ENCODE measurements at regions not wholly inside any gene's neighbourhood (a gene's known extent, or its start where the extent isn't known, plus 50 kb on each side); places are given as distances from the start of the nearest gene placed in this dataset.

DNA sequence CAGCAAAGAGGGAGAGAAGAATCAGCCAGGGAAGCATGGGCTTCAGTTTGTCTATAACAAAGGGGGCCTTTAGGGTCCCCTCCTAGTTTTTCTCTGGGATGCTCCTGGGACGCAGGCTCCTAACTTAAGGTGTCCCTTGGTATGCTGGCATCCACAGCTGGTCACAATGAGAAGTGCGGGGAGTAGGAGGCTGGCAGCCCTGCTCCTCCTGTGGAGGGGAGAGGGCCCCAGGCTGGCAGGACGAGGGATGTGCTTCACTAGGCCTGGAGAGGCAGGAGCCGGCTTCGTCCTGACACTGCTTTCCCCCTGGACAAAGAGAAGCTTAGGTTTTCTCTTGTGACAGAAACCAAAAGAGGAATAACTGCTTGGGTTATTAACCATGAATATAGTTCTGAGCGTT, 67.6 kb downstream of the NENF start:
- no peaks in the 10 kb centered on the region for H3K9me3 ChIP-seq
- ATAC-seq (peak in 1 of 2 experiments; percentile 39; a peak in 2 of 6 replicates), DNase-seq (ENCODE audit: low read depth in 1 of 2, low spot score in 1 of 2) (no peak), FAIRE-seq (no peak)
- no peak overlapping the region for H3K27ac ChIP-seq
- CTCF ChIA-PET, result interaction anchor here (1.9 kb wide), 1 partner anchor 23 kb away, joined by 5 read pairs; no protein-coding TSS in a partner anchor
- H3K4me1 ChIP-seq, result peaks cover 8% of the 10 kb centered on the region; the same call in 1 of the 3 replicates
- 90% methylated on average over 6 of the region's 6 CpGs for WGBS (ENCODE audit: missing lambda C conversion rate)
- POLR2A ChIA-PET, result no interaction called here
- no peak overlapping the region for H3K4me3 ChIP-seq
- no peak overlapping the region for H3K4me2 ChIP-seq
- no peak for TF ChIP-seq EHF (CRISPR knock-in tag; IDR thresholded peaks at IDR 0.05)
- TF ChIP-seq POLR2AphosphoS2 (conservative IDR thresholded peaks at IDR 0.05; ENCODE audit: low read length), result no peak
- no peak for TF ChIP-seq SREBF2 (IDR thresholded peaks at IDR 0.05)
- no peak for TF ChIP-seq FOSB (CRISPR knock-in tag; IDR thresholded peaks at IDR 0.05)
- no peak for TF ChIP-seq ZFP36 (IDR thresholded peaks at IDR 0.05; ENCODE audit: borderline replicate concordance, partially characterized antibody)
- TF ChIP-seq GATA3 (IDR thresholded peaks at IDR 0.05; ENCODE audit: borderline replicate concordance), result no peak
- no peak for TF ChIP-seq HOXB13 (CRISPR knock-in tag; IDR thresholded peaks at IDR 0.05; ENCODE audit: low read depth)
- TF ChIP-seq, protein P1, sequence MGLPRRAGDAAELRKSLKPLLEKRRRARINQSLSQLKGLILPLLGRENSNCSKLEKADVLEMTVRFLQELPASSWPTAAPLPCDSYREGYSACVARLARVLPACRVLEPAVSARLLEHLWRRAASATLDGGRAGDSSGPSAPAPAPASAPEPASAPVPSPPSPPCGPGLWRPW (IDR thresholded peaks at IDR 0.05), result no peak
- no peak for TF ChIP-seq PHF8 (IDR thresholded peaks at IDR 0.05; ENCODE audit: borderline replicate concordance, low read depth)
- no peak for TF ChIP-seq KDM5A (IDR thresholded peaks at IDR 0.05)
- no peak for TF ChIP-seq TFCP2L1 (CRISPR knock-in tag; IDR thresholded peaks at IDR 0.05)

DNA sequence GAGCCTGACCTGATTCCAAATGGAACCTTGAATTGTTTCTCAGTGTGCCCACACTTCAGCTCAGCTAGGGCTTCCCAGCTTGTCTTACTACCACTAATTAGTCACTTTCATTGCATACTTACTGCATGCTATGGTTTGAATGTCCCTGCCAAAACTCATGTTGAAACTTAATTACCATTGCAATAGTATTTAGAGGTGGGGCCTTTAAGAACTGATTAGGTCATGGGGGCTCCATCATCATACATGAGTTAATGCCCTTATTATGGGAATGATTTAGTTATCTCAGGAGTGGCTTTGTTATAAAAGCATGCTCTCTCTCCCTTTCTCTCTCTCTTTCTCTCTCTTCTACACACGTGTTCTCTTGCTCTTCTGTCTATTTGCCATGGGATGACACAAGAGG, 68.3 kb downstream of the NENF start:
- ATAC-seq (no peak), DNase-seq (ENCODE audit: low read depth in 1 of 2, low spot score in 1 of 2) (no peak), FAIRE-seq (no peak)
- no peak overlapping the region for H3K4me2 ChIP-seq
- ChIA-PET CTCF (interaction anchor here (1.9 kb wide), 1 partner anchor 24 kb away, joined by 5 read pairs; no protein-coding TSS in a partner anchor), POLR2A (no interaction called here)
- 70% methylated on average over 1 of the region's 1 CpG for WGBS (ENCODE audit: missing lambda C conversion rate)
- H3K27ac ChIP-seq, result no peak overlapping the region
- H3K9me3 ChIP-seq, result no peaks in the 10 kb centered on the region
- no peak overlapping the region for H3K4me3 ChIP-seq
- TF ChIP-seq ZFP36 (IDR thresholded peaks at IDR 0.05; ENCODE audit: borderline replicate concordance, partially characterized antibody) (no peak), TFCP2L1 (CRISPR knock-in tag; IDR thresholded peaks at IDR 0.05) (no peak), ESRRA (IDR thresholded peaks at IDR 0.05; ENCODE audit: borderline replicate concordance, low read length) (no peak), NFE2L2 (conservative IDR thresholded peaks at IDR 0.05; ENCODE audit: low read length) (no peak), RARB (CRISPR knock-in tag; IDR thresholded peaks at IDR 0.05) (no peak), TP53 (CRISPR knock-in tag; IDR thresholded peaks at IDR 0.05) (no peak), FOXS1 (CRISPR knock-in tag; IDR thresholded peaks at IDR 0.05) (no peak), CHD4 (IDR thresholded peaks at IDR 0.05; ENCODE audit: borderline replicate concordance) (no peak), ZNF302 (CRISPR knock-in tag; IDR thresholded peaks at IDR 0.05) (no peak), NR3C1 (IDR thresholded peaks at IDR 0.05) (no peak), BHLHE40 (IDR thresholded peaks at IDR 0.05; ENCODE audit: low read depth, low read length) (no peak), JUNB (IDR thresholded peaks at IDR 0.05) (no peak)
- peaks cover 8% of the 10 kb centered on the region; the same call in 1 of the 3 replicates for H3K4me1 ChIP-seq

DNA sequence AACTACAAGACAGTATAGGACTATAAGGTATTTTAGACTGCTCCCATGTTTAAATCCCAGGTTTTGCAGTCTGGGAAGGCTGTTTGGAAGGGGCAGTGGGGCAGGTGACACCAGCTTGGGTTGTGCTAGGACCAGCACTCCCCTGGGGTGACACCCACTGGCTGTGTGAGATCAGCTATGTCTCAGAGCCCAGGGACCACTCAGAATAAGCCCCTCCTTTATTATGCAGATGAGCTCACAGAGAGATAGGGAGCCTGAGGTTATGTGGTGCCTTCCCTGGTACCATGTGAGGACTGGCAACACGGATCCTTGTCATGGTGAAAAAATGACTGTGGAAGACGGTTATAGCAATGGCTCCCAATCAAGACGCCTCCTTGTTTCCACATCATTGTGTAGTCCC, 71.0 kb downstream of the NENF start:
- Histone ChIP-seq H3K9me3 (no peaks in the 10 kb centered on the region), H3K4me1 (peaks cover under 1% of the 10 kb centered on the region; the same call in 1 of the 3 replicates), H3K4me2 (no peak overlapping the region), H3K27ac (no peak overlapping the region), H3K4me3 (no peak overlapping the region)
- FAIRE-seq (no peak), ATAC-seq (peak in 1 of 2 experiments; percentile 35; a peak in 3 of 6 replicates), DNase-seq (ENCODE audit: low read depth in 1 of 2, low spot score in 1 of 2) (no peak)
- POLR2A ChIA-PET, result no interaction called here
- TF ChIP-seq, protein P2, sequence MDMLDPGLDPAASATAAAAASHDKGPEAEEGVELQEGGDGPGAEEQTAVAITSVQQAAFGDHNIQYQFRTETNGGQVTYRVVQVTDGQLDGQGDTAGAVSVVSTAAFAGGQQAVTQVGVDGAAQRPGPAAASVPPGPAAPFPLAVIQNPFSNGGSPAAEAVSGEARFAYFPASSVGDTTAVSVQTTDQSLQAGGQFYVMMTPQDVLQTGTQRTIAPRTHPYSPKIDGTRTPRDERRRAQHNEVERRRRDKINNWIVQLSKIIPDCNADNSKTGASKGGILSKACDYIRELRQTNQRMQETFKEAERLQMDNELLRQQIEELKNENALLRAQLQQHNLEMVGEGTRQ (IDR thresholded peaks at IDR 0.05), result no peak
- TF ChIP-seq, protein P3, sequence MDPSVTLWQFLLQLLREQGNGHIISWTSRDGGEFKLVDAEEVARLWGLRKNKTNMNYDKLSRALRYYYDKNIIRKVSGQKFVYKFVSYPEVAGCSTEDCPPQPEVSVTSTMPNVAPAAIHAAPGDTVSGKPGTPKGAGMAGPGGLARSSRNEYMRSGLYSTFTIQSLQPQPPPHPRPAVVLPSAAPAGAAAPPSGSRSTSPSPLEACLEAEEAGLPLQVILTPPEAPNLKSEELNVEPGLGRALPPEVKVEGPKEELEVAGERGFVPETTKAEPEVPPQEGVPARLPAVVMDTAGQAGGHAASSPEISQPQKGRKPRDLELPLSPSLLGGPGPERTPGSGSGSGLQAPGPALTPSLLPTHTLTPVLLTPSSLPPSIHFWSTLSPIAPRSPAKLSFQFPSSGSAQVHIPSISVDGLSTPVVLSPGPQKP (IDR thresholded peaks at IDR 0.05; ENCODE audit: low read depth, low read length), result no peak
- no peak for TF ChIP-seq HEYL (CRISPR knock-in tag; IDR thresholded peaks at IDR 0.05)
- TF ChIP-seq FOSL2 (IDR thresholded peaks at IDR 0.05), result no peak
- TF ChIP-seq FOSL2 (CRISPR knock-in tag; IDR thresholded peaks at IDR 0.05), result no peak
- no peak for TF ChIP-seq HDAC2 (IDR thresholded peaks at IDR 0.05)
- no peak for TF ChIP-seq RNF2 (IDR thresholded peaks at IDR 0.05; ENCODE audit: borderline replicate concordance, low read depth)
- TF ChIP-seq HOXB5 (CRISPR knock-in tag; IDR thresholded peaks at IDR 0.05), result no peak
- no peak for TF ChIP-seq MAFK (IDR thresholded peaks at IDR 0.05; ENCODE audit: partially characterized antibody)
- no peak for TF ChIP-seq SREBF2 (IDR thresholded peaks at IDR 0.05)
- TF ChIP-seq POLR2AphosphoS2 (conservative IDR thresholded peaks at IDR 0.05; ENCODE audit: low read length), result no peak
- TF ChIP-seq ZSCAN20 (CRISPR knock-in tag; IDR thresholded peaks at IDR 0.05), result no peak
- no peak for TF ChIP-seq KDM5A (IDR thresholded peaks at IDR 0.05)
- 90% methylated on average over 3 of the region's 3 CpGs for WGBS (ENCODE audit: missing lambda C conversion rate)
- CTCF ChIA-PET, result no interaction called here

Data from A549 (cell line).